ENCODE measurements at regions not wholly inside any gene's neighbourhood (a gene's known extent, or its start where the extent isn't known, plus 50 kb on each side); places are given as distances from the start of the nearest gene placed in this dataset.

DNA sequence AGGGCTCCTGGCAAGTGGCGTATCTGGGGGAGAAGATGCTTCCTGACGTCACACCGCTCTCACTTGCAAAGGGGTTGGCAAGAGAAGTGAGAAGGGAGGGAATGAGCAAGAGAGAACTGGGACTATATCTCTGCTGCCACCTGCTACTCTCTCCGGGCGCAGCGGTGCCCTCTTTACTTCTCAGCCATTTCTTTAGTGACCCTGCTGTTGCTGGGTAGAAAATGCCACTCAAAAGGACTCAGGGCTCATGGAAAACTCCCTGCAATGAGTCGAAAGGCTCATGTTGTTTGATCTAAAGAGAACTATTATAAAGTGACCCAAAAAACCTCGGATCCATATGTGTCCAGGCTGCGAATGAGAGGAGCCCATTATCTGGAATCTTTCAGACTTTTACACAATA is 401.8 kb downstream of the SAMD5 start:
- in situ Hi-C loops (cut with HindIII; ENCODE audit: low sequenced_read_pairs): no loop called here
- H3K4me3 ChIP-seq (ENCODE audit: low read depth, low read length): no peak overlapping the region
- TF ChIP-seq, protein P1, sequence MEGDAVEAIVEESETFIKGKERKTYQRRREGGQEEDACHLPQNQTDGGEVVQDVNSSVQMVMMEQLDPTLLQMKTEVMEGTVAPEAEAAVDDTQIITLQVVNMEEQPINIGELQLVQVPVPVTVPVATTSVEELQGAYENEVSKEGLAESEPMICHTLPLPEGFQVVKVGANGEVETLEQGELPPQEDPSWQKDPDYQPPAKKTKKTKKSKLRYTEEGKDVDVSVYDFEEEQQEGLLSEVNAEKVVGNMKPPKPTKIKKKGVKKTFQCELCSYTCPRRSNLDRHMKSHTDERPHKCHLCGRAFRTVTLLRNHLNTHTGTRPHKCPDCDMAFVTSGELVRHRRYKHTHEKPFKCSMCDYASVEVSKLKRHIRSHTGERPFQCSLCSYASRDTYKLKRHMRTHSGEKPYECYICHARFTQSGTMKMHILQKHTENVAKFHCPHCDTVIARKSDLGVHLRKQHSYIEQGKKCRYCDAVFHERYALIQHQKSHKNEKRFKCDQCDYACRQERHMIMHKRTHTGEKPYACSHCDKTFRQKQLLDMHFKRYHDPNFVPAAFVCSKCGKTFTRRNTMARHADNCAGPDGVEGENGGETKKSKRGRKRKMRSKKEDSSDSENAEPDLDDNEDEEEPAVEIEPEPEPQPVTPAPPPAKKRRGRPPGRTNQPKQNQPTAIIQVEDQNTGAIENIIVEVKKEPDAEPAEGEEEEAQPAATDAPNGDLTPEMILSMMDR (IDR thresholded peaks at IDR 0.05; ENCODE audit: low read depth, low read length): no peak
- DNase-seq (ENCODE audit: low read depth, low spot score): no peak

DNA sequence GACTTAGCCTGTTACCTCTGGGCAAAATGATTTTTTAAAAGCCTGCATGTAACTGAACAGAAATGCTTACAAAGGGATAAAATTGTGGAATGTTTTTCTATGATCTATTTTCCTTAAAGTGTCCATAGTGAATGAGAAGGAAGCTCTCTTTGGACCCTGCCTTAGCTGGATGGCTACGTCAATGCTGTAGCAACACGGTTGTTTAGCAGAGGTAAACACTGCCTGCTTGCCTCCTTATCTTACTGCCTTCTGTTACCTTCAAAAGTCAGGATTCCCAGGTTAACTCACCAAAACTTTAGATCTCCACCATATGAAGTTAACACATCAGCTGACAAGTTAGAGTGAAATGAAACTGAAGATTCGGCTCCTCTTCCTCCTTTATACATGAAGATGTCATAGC is 402.6 kb downstream of the SAMD5 start:
- TF ChIP-seq, protein P1 (IDR thresholded peaks at IDR 0.05; ENCODE audit: low read depth, low read length): no peak
- in situ Hi-C loops (cut with HindIII; ENCODE audit: low sequenced_read_pairs): no loop called here
- DNase-seq (ENCODE audit: low read depth, low spot score): no peak
- H3K4me3 ChIP-seq (ENCODE audit: low read depth, low read length): no peak overlapping the region

DNA sequence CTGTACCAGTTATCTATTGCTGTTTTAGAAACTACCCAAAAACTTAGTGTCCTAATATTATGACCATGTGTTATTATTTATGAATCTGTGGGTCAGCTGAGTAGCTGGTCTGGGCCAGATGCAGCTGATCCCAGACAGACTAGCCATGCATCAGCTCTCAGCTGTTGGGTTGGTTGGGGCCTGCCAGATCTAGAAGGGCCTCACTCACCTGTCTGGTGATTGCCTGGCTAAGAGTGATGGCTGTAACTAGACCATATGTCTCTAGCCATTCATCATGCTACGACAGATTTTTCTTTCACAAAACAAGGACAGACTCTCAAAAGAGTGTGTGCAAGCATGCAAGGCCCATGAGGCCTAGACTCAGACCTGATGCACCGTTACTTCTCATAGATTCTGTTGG is 403.2 kb downstream of the SAMD5 start:
- no peak overlapping the region for H3K4me3 ChIP-seq (ENCODE audit: low read depth, low read length)
- in situ Hi-C loops (cut with HindIII; ENCODE audit: low sequenced_read_pairs): no loop called here
- DNase-seq (ENCODE audit: low read depth, low spot score): no peak
- TF ChIP-seq, protein P1 (IDR thresholded peaks at IDR 0.05; ENCODE audit: low read depth, low read length): no peak

DNA sequence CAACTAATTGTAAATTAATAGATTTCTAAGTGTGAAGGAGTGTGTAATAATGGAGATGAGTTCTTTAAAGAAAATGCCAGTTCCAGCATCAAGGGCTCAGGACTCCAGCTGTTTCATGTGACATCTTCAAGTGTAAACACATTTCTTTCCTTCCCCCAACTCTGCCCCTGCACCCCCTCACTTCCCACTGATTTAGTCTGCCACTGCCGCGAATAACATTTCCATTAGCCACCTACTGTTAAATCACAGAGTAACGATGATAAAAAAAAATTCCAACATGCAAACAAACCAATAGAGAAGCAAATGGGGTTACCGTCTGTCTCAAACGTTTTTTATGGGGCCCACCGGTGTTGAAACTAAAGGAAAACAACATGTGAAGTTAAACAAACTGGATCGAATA is 414.3 kb downstream of the SAMD5 start:
- no peak overlapping the region for H3K4me3 ChIP-seq (ENCODE audit: low read depth, low read length)
- TF ChIP-seq, protein P1 (IDR thresholded peaks at IDR 0.05; ENCODE audit: low read depth, low read length): no peak
- DNase-seq (ENCODE audit: low read depth, low spot score): no peak
- in situ Hi-C loops (cut with HindIII; ENCODE audit: low sequenced_read_pairs): no loop called here

DNA sequence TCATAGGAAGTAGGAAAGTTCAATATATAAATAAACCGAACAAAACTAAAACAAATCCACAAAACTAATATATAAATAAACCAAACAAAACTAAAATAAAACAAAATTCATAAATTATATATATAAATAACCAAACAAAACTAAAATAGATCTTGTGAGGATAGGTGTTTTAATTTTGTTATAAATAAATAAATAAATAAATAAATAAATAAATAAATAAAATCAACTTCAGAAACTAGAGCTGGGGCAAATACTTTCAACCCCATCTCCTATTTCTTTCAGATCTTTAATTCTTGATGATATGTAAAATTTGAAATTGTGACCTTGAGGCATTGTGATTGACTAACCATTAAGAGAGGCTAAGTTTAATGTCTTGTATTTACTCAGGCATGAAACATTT is 416.1 kb downstream of the SAMD5 start:
- H3K4me3 ChIP-seq (ENCODE audit: low read depth, low read length): no peak overlapping the region
- TF ChIP-seq, protein P1 (IDR thresholded peaks at IDR 0.05; ENCODE audit: low read depth, low read length): no peak
- in situ Hi-C loops (cut with HindIII; ENCODE audit: low sequenced_read_pairs): no loop called here
- no peak for DNase-seq (ENCODE audit: low read depth, low spot score)

DNA sequence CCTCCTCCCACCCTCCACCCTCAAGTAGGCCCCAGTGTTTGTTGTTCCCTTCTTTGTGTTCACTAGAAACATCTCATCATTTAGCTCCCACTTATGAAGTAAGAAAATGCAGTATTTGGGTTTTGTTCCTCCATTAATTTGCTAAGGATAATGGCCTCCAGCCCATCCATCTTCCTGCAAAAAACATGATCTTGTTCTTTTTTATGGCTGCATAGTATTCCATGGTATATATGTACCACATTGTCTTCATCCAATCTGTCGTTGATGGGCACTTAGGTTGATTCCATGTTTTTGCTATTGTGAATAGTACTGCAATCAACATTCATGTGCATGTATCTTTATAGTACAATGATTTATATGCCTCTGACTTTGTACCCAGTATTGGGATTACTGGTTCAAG is 416.8 kb upstream of the SASH1 start:
- DNase-seq (ENCODE audit: low read depth, low spot score): no peak
- no peak overlapping the region for H3K4me3 ChIP-seq (ENCODE audit: low read depth, low read length)
- in situ Hi-C loops (cut with HindIII; ENCODE audit: low sequenced_read_pairs): no loop called here
- TF ChIP-seq, protein P1 (IDR thresholded peaks at IDR 0.05; ENCODE audit: low read depth, low read length): no peak

DNA sequence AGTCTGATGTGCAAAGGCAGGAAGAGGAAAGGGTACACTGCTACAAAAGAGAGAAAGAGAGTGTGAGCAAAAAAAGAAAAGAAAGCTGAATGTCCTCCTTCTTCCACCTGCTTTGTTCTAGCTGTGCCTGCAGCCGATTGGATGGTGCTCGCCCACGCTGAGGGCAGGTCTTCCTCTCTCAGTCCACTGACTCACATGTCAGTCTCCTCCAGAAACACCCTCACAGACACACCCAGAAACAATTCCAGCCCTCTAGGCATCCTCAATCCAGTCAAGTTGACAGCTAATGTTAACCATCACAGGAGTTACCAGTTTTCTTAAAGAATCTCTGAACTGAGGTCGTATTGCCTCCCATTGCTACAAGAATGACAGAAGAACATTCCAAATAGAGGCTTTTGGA is 411.9 kb upstream of the SASH1 start:
- in situ Hi-C loops (cut with HindIII; ENCODE audit: low sequenced_read_pairs): no loop called here
- no peak for DNase-seq (ENCODE audit: low read depth, low spot score)
- H3K4me3 ChIP-seq (ENCODE audit: low read depth, low read length): no peak overlapping the region
- TF ChIP-seq, protein P1 (IDR thresholded peaks at IDR 0.05; ENCODE audit: low read depth, low read length): no peak

Measured in astrocyte of the spinal cord (primary cell).